Neutrophil (primary cell): ENCODE measurements at regions not wholly inside any gene's neighbourhood (a gene's known extent, or its start where the extent isn't known, plus 50 kb on each side); places are given as distances from the start of the nearest gene placed in this dataset.

ENCODE experiments used
- H3K27ac ChIP-seq: fragments of 200-600 bp; sonication (generic); 2 replicates; pipeline ENCODE4 v1.5.1; 2016; ENCODE audit warnings: mild to moderate bottlenecking, moderate library complexity
- H3K27me3 ChIP-seq: fragments of 200-600 bp; sonication (generic); 2 replicates; pipeline ENCODE4 v1.6.0; 2016; ENCODE audit warnings: mild to moderate bottlenecking
- H3K36me3 ChIP-seq: fragments of 200-600 bp; sonication (generic); 2 replicates; pipeline ENCODE4 v1.5.1; 2017
- H3K4me1 ChIP-seq, 2 experiments: fragments of 200-600 bp in 1 of 2; sonication (generic) in 1 of 2; 1 replicate in 1 of 2; 2 replicates in 1 of 2; pipeline versions ENCODE4 v1.5.1 to v1.6.1; 2013 to 2016; ENCODE audit warnings: low read depth in 1 of 2, low read length in 1 of 2, mild to moderate bottlenecking in 1 of 2, moderate library complexity in 1 of 2; ENCODE audit not compliant: control insufficient read depth in 1 of 2, insufficient read depth in 1 of 2
- H3K4me3 ChIP-seq, 2 experiments: fragments of 200-600 bp in 1 of 2; sonication (generic) in 1 of 2; 1 replicate in 1 of 2; 2 replicates in 1 of 2; pipeline ENCODE4 v1.5.1; 2013 to 2016; ENCODE audit warnings: low read depth in 1 of 2, low read length in 1 of 2, mild to moderate bottlenecking in 1 of 2, moderate library complexity in 1 of 2
- H3K9me3 ChIP-seq: fragments of 200-600 bp; sonication (generic); 2 replicates; pipeline ENCODE4 v1.5.1; 2016
- TF ChIP-seq, protein P1 (sequence below): fragments of 200-600 bp; sonication (generic); IDR thresholded peaks from 2 replicates; pipeline ENCODE4 v1.5.1; 2016; ENCODE audit warnings: antibody characterized with exemption

- TF ChIP-seq, protein P1, sequence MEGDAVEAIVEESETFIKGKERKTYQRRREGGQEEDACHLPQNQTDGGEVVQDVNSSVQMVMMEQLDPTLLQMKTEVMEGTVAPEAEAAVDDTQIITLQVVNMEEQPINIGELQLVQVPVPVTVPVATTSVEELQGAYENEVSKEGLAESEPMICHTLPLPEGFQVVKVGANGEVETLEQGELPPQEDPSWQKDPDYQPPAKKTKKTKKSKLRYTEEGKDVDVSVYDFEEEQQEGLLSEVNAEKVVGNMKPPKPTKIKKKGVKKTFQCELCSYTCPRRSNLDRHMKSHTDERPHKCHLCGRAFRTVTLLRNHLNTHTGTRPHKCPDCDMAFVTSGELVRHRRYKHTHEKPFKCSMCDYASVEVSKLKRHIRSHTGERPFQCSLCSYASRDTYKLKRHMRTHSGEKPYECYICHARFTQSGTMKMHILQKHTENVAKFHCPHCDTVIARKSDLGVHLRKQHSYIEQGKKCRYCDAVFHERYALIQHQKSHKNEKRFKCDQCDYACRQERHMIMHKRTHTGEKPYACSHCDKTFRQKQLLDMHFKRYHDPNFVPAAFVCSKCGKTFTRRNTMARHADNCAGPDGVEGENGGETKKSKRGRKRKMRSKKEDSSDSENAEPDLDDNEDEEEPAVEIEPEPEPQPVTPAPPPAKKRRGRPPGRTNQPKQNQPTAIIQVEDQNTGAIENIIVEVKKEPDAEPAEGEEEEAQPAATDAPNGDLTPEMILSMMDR = no peak
- no peaks in the 10 kb centered on the region for H3K4me1 ChIP-seq
- no peaks in the 10 kb centered on the region for H3K36me3 ChIP-seq
- H3K4me3 ChIP-seq = no peak overlapping the region
- no peaks in the 10 kb centered on the region for H3K27me3 ChIP-seq
- no peaks in the 10 kb centered on the region for H3K9me3 ChIP-seq
- no peak overlapping the region for H3K27ac ChIP-seq
These were observed 431.8 kb downstream of the ETS1 start for GRCh38 chr11:128155590-128155989.

DNA sequence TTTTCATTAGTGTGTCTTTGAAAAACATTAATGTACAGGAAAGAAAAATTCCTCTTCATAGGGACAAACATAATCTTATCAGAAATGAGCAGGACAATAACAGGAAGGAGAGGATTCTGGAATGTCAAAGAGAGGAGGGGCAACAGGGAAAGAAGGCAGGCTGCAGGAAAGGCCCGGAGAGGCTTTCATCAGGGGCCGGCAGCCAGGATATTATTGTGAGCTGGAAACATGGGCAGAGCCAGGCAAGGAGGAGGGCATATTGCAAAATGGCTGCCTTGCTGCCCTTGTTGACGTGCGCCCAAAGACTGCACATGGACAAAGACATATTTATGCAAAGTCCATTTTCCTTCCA, 433.7 kb downstream of the ETS1 start:
- Histone ChIP-seq H3K9me3 (no peaks in the 10 kb centered on the region), H3K4me3 (no peak overlapping the region), H3K27me3 (no peaks in the 10 kb centered on the region), H3K36me3 (no peaks in the 10 kb centered on the region), H3K27ac (no peak overlapping the region), H3K4me1 (no peaks in the 10 kb centered on the region)
- TF ChIP-seq, protein P1 = no peak

DNA sequence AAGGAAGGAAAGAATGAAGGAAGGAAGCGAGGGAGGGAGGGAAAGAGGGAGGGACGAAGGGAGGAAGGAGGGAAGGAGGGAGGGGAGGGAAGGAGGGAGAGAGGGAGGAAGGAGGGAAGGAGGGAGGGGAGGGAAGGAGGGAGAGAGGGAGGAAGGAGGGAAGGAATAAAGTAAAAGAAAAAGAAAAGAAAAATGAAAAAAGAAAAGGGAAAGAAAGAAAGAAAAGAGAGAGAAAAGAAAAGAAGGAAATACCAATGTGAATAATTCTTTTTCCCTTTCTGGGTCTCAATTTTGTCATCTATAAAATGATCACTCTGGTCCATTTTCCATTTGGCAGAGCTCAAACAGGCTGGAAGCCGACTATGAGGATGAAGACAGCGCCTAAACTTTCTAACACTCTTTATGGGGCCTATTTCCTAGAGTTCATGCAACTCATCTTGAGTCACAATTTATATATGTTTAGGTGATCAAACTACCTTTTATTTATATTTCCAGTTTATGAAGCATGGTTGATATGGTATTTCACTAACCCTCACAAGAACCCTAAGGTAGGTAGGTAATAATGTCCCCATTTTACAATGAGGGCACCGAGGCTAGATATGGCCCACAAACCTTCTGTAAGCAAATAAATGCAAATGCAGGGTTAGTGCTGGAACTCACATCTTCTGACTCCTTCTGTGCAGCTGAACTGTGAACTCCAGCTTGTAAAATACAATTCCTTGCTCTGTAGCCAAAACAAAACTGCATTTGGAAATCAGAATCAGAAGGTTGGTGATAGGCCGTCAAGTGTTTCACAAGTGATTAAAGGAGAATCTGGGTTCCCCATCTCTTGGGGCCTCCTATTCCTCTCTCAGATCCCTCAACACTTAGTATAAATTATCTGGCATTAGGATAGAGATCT, 434.3 kb downstream of the ETS1 start:
- no peaks in the 10 kb centered on the region for H3K27me3 ChIP-seq
- no peak overlapping the region for H3K4me3 ChIP-seq
- H3K36me3 ChIP-seq = no peaks in the 10 kb centered on the region
- no peaks in the 10 kb centered on the region for H3K4me1 ChIP-seq
- H3K9me3 ChIP-seq = no peaks in the 10 kb centered on the region
- no peak overlapping the region for H3K27ac ChIP-seq
- TF ChIP-seq, protein P1 = no peak

DNA sequence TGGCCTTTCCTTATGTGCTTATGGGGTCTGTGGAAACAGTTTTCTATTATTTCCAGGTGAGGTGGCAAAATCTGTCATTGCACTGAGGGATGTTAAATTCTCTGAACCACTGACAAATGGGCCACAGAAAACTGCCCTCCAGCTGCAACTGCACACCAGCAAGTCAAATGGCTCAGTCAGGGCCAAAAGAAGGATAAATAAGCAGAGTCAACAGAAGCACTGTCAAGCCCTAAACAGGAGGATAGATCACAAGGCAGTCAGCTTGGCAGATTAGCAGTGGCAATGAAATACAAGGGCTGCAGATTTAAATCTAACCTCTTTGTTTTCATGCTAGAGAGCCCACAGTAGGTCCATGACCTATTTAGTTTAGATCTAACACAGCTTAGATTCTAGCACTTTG, 435.6 kb downstream of the ETS1 start:
- Histone ChIP-seq H3K9me3 (no peaks in the 10 kb centered on the region), H3K36me3 (no peaks in the 10 kb centered on the region)

GRCh38 chr11:128151338-128151737, 436.0 kb downstream of the ETS1 start:
- no peak overlapping the region for H3K27ac ChIP-seq

More for the DNA sequence above, 435.6 kb downstream of the ETS1 start:
- Histone ChIP-seq H3K27me3 (no peaks in the 10 kb centered on the region), H3K27ac (no peak overlapping the region), H3K4me3 (no peak overlapping the region), H3K4me1 (no peaks in the 10 kb centered on the region)
- TF ChIP-seq, protein P1 = no peak

More at GRCh38 chr11:128151338-128151737, 436.0 kb downstream of the ETS1 start:
- Histone ChIP-seq H3K4me3 (no peak overlapping the region), H3K4me1 (no peaks in the 10 kb centered on the region), H3K9me3 (no peaks in the 10 kb centered on the region), H3K36me3 (no peaks in the 10 kb centered on the region), H3K27me3 (no peaks in the 10 kb centered on the region)
- TF ChIP-seq, protein P1 = no peak
